ENCODE measurements at regions not wholly inside any gene's neighbourhood (a gene's known extent, or its start where the extent isn't known, plus 50 kb on each side); places are given as distances from the start of the nearest gene placed in this dataset.

DNA sequence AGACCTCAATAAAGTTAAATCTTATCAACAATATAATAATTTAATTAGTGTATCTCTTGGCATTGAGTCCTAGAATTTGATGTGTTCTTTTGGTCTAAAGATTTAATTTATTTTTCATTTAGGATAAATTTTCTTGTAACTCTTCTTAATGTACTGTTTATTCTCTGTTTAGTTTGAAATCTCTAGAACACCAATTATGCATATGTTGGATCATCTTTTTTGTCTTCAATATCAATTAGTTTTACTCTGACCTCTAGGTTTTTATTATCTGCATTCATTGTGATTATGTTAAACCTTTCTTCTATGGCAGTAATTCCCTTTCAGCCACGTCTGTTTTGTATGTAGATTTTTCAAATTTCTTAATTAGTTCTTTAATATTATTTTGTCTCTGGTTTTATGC lies 93.8 kb upstream of the ARHGEF7 start:
- no peak for TF ChIP-seq POLR2AphosphoS5 (IDR thresholded peaks at IDR 0.05)
- TF ChIP-seq CTCF (IDR thresholded peaks at IDR 0.05) = no peak
- no peak for TF ChIP-seq EP300 (IDR thresholded peaks at IDR 0.05)
- no peak for TF ChIP-seq POLR2A (IDR thresholded peaks at IDR 0.05)

Measured in gastroesophageal sphincter (tissue), 3 donors.